H9 (cell line): ENCODE measurements at regions not wholly inside any gene's neighbourhood (a gene's known extent, or its start where the extent isn't known, plus 50 kb on each side); places are given as distances from the start of the nearest gene placed in this dataset.

Experiments
- DNase-seq: peaks from one replicate; pipeline ENCODE4 v3.0.0-alpha.2; 2017
- H2AFZ ChIP-seq: one replicate; pipeline ENCODE4 v1.6.1; 2013; ENCODE audit warnings: mild to moderate bottlenecking, low read length, control low read depth, moderate library complexity
- H2AK5ac ChIP-seq: 2 replicates; pipeline ENCODE4 v1.6.1; 2013; ENCODE audit warnings: low read length, control low read depth, mixed read lengths; ENCODE audit not compliant: insufficient read length
- H2BK120ac ChIP-seq: one replicate; pipeline ENCODE4 v1.6.1; 2013; ENCODE audit warnings: low read depth, mild to moderate bottlenecking, low read length, control low read depth, inconsistent platforms; ENCODE audit not compliant: poor library complexity, severe bottlenecking
- H2BK12ac ChIP-seq: 2 replicates; pipeline ENCODE4 v1.6.1; 2013; ENCODE audit warnings: low read length, control low read depth, mixed read lengths, low read depth; ENCODE audit not compliant: insufficient read length
- H2BK15ac ChIP-seq: 2 replicates; pipeline ENCODE4 v1.6.1; 2013; ENCODE audit warnings: low read depth, low read length, control low read depth
- H2BK20ac ChIP-seq: one replicate; pipeline ENCODE4 v1.6.1; 2013; ENCODE audit warnings: low read depth, mild to moderate bottlenecking, low read length, control low read depth, inconsistent platforms; ENCODE audit not compliant: poor library complexity, severe bottlenecking
- H2BK5ac ChIP-seq: 2 replicates; pipeline ENCODE4 v1.6.1; 2013; ENCODE audit warnings: low read length, control low read depth, mixed read lengths; ENCODE audit not compliant: insufficient read length
- H3K14ac ChIP-seq: 2 replicates; pipeline ENCODE4 v1.6.1; 2013; ENCODE audit warnings: low read length, control low read depth; ENCODE audit not compliant: insufficient read depth
- H3K18ac ChIP-seq: 2 replicates; pipeline ENCODE4 v1.6.1; 2013; ENCODE audit warnings: low read depth, mild to moderate bottlenecking, mixed read lengths, low read length, control low read depth; ENCODE audit not compliant: insufficient read length
- H3K23ac ChIP-seq: 2 replicates; pipeline ENCODE4 v1.6.1; 2013; ENCODE audit warnings: low read length, control low read depth, mixed read lengths, low read depth; ENCODE audit not compliant: insufficient read length
- H3K23me2 ChIP-seq: 2 replicates; pipeline ENCODE4 v1.6.1; 2013; ENCODE audit warnings: low read depth, mild to moderate bottlenecking, mixed read lengths, low read length, control low read depth; ENCODE audit not compliant: insufficient read length, poor library complexity, severe bottlenecking
- H3K27ac ChIP-seq: 2 replicates; pipeline ENCODE4 v1.5.1; 2013; ENCODE audit warnings: low read length, control low read depth, mixed read lengths, low read depth; ENCODE audit not compliant: insufficient read length
- H3K27me3 ChIP-seq: 2 replicates; pipeline ENCODE4 v1.6.1; 2013; ENCODE audit warnings: low read length, control low read depth, inconsistent platforms; ENCODE audit not compliant: insufficient read depth
- H3K4ac ChIP-seq: 2 replicates; pipeline ENCODE4 v1.6.1; 2013; ENCODE audit warnings: low read depth, mild to moderate bottlenecking, control low read depth, inconsistent platforms, low read length, moderate library complexity
- H3K4me1 ChIP-seq: 2 replicates; pipeline ENCODE4 v1.6.1; 2013; ENCODE audit warnings: low read length, control low read depth, inconsistent platforms; ENCODE audit not compliant: insufficient read depth
- H3K4me2 ChIP-seq: 2 replicates; pipeline ENCODE4 v1.6.1; 2013; ENCODE audit warnings: low read length, control low read depth, mixed read lengths; ENCODE audit not compliant: insufficient read length, insufficient read depth
- H3K56ac ChIP-seq: 2 replicates; pipeline ENCODE4 v1.6.1; 2013; ENCODE audit warnings: low read depth, mild to moderate bottlenecking, mixed read lengths, low read length, control low read depth; ENCODE audit not compliant: insufficient read length
- H3K79me1 ChIP-seq: 2 replicates; pipeline ENCODE4 v1.6.1; 2013; ENCODE audit warnings: low read depth, mild to moderate bottlenecking, moderate library complexity, low read length, control low read depth, inconsistent platforms; ENCODE audit not compliant: insufficient read depth, poor library complexity, severe bottlenecking
- H3K79me2 ChIP-seq: 2 replicates; pipeline ENCODE4 v1.6.1; 2013; ENCODE audit warnings: low read length, control low read depth, inconsistent platforms; ENCODE audit not compliant: insufficient read depth
- H3K9ac ChIP-seq: 2 replicates; pipeline ENCODE4 v1.6.1; 2013; ENCODE audit warnings: low read length, control low read depth, mixed read lengths; ENCODE audit not compliant: insufficient read length; ENCODE audit errors: extremely low read depth
- H3K9me3 ChIP-seq: one replicate; pipeline ENCODE4 v1.6.1; 2013; ENCODE audit warnings: low read depth, low read length, inconsistent platforms; ENCODE audit not compliant: control insufficient read depth
- H3T11ph ChIP-seq: one replicate; pipeline ENCODE4 v1.6.1; 2013; ENCODE audit warnings: mild to moderate bottlenecking, low read length, control low read depth, inconsistent platforms
- H4K20me1 ChIP-seq: one replicate; pipeline ENCODE4 v1.6.1; 2013; ENCODE audit not compliant: control insufficient read depth, insufficient read length, insufficient read depth
- H4K5ac ChIP-seq: 2 replicates; pipeline ENCODE4 v1.6.1; 2013; ENCODE audit warnings: low read depth, mild to moderate bottlenecking, mixed read lengths, low read length, control low read depth; ENCODE audit not compliant: insufficient read length
- H4K8ac ChIP-seq: replicated peaks from 2 replicates; pipeline ENCODE4 v1.6.1; 2013; ENCODE audit warnings: low read length, control low read depth, mixed read lengths, low read depth; ENCODE audit not compliant: insufficient read length
- H4K91ac ChIP-seq: 2 replicates; pipeline ENCODE4 v1.6.1; 2013; ENCODE audit warnings: low read depth, mild to moderate bottlenecking, moderate library complexity, mixed read lengths, low read length, control low read depth; ENCODE audit not compliant: insufficient read length
- H3K27ac Mint-ChIP-seq, 3 experiments: 2 replicates in 2 of 3; 3 replicates in 1 of 3; pipeline ENCODE4 v1.8.0; 2020 to 2021; ENCODE audit warnings: mixed read lengths in 3 of 3, mild to moderate bottlenecking in 1 of 3, moderate library complexity in 1 of 3
- H3K27me3 Mint-ChIP-seq: 2 replicates; pipeline ENCODE4 v1.8.0; 2021; ENCODE audit warnings: low read depth, mild to moderate bottlenecking, moderate library complexity, mixed read lengths
- H3K36me3 Mint-ChIP-seq, 3 experiments: 2 replicates in 2 of 3; 3 replicates in 1 of 3; pipeline ENCODE4 v1.8.0; 2020 to 2021; ENCODE audit warnings: low read depth in 3 of 3, mixed read lengths in 3 of 3; ENCODE audit not compliant: insufficient read depth in 1 of 3
- H3K4me1 Mint-ChIP-seq, 2 experiments: 2 replicates each; pipeline ENCODE4 v1.8.0; 2020; ENCODE audit warnings: mixed read lengths in 2 of 2
- H3K4me3 Mint-ChIP-seq, 2 experiments: 2 replicates in 1 of 2; 3 replicates in 1 of 2; pipeline ENCODE4 v1.8.0; 2020 to 2021; ENCODE audit warnings: mild to moderate bottlenecking in 2 of 2, mixed read lengths in 2 of 2, moderate library complexity in 1 of 2
- H3K9me3 Mint-ChIP-seq, 2 experiments: 2 replicates in 1 of 2; 3 replicates in 1 of 2; pipeline ENCODE4 v1.8.0; 2020; ENCODE audit warnings: mild to moderate bottlenecking in 2 of 2, mixed read lengths in 2 of 2, moderate library complexity in 1 of 2
- CTCF ChIP-seq: fragments of 200-600 bp; sonication (generic); conservative IDR thresholded peaks from 3 replicates; pipeline ENCODE4 v1.8.0; 2021; ENCODE audit warnings: antibody characterized with exemption, mild to moderate bottlenecking
- WGBS: extraction: QIAGEN DNeasy Blood & Tissue Kit; methylation state at CpG from one replicate; pipeline ENCODE4 v1.1.7; 2013; ENCODE audit warnings: missing lambda C conversion rate, low lambda C conversion rate, mixed read lengths; ENCODE audit not compliant: insufficient read length; ENCODE audit errors: extremely low coverage; 5-methylcytosine and 5-hydroxymethylcytosine counted together

- no peak overlapping the region for H2BK12ac ChIP-seq
- no peaks in the 10 kb centered on the region for H4K20me1 ChIP-seq
- H3K9me3 ChIP-seq = peaks cover 18% of the 10 kb centered on the region
- no CpG with 5 or more reads among the region's 2 CpGs for WGBS
- no peak overlapping the region for H3K9ac ChIP-seq
- no peak for TF ChIP-seq CTCF
- no peak overlapping the region for H2BK20ac ChIP-seq
- no peak overlapping the region for H3K4ac ChIP-seq
- no peak overlapping the region for H3K27ac ChIP-seq
- no peak overlapping the region for H3K14ac ChIP-seq
- H3K27ac Mint-ChIP-seq = no peak overlapping the region
- no peak overlapping the region for H2BK15ac ChIP-seq
- no peak overlapping the region for H3T11ph ChIP-seq
- H2AFZ ChIP-seq = no peak overlapping the region
- H2AK5ac ChIP-seq = no peak overlapping the region
- DNase-seq = no peak
- H3K56ac ChIP-seq = no peak overlapping the region
- H3K4me3 Mint-ChIP-seq = no peak overlapping the region
- no peak overlapping the region for H2BK5ac ChIP-seq
- peaks cover 37% of the 10 kb centered on the region for H3K27me3 Mint-ChIP-seq
- H3K9me3 Mint-ChIP-seq = peaks cover 27 to 30% of the 10 kb centered on the region in 2 experiments
- no peak overlapping the region for H3K18ac ChIP-seq
- H3K79me2 ChIP-seq = no peaks in the 10 kb centered on the region
- H3K4me2 ChIP-seq = no peak overlapping the region
- H3K79me1 ChIP-seq = no peaks in the 10 kb centered on the region
- H3K23me2 ChIP-seq = no peaks in the 10 kb centered on the region
- no peak overlapping the region for H2BK120ac ChIP-seq
- no peak overlapping the region for H3K23ac ChIP-seq
- H3K27me3 ChIP-seq = no peaks in the 10 kb centered on the region; the same call in 1 of the 2 replicates
- H4K5ac ChIP-seq = no peak overlapping the region
- H4K91ac ChIP-seq = no peak overlapping the region
- H3K4me1 Mint-ChIP-seq = peaks cover 48 to 58% of the 10 kb centered on the region in 2 experiments
- peaks cover 21 to 33% (median 25%) of the 10 kb centered on the region in 3 experiments for H3K36me3 Mint-ChIP-seq
- no peak overlapping the region for H4K8ac ChIP-seq
- peaks cover 8% of the 10 kb centered on the region for H3K4me1 ChIP-seq
Observed at GRCh38 chr6:109897025-109897424, 81.1 kb upstream of the GPR6 start.
